Kasumi-1 (cell line): ENCODE measurements at regions not wholly inside any gene's neighbourhood (a gene's known extent, or its start where the extent isn't known, plus 50 kb on each side); places are given as distances from the start of the nearest gene placed in this dataset.
"Not testable (repeated sequence)": the region's sequence is repeated elsewhere in the genome, so short reads cannot be mapped to it uniquely, and the experiment has no call there.

Experiments
- DNase-seq, 2 experiments: peaks; one replicate each; lab custom pipeline; 2025; lab: John Stamatoyannopoulos, UW

DNA sequence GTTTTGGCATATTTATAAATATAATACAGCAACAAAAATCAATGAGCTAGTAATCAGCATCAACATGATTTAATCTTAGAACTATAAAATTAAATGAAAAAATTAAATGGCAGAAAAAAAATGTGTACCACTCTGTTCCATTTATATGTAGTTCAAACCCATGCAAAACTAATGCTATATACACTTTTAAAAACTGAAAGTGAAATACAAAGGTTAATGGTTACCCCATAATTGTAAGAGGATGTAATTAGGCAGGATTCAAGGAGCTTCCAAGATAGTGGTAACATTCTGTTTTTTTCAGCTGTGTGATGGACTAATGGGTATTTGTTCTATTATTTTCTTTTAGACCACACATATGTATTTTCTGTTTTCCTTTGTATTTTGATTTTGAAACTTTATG is 492.1 kb downstream of the UTRN start:
- no peak for DNase-seq

DNA sequence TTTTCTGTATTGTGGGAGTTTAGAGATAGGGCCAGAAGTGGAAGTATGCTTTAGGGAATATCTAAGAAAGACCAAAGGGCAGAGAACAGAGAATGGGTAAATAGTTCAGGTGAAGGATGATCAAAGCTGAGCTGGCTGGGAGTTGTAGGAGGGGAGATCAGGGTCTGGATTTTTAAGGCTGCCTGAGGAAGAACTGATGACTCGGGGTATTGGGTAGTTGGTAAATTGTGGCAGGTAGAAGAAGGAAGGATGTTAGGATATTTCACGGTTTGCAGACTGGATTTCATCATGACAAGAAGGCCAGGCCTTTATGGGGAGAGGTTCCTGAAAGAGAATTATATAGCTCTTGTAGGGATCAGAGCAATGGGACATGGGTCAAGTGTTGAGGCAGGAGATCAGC is 492.9 kb downstream of the UTRN start:
- DNase-seq: no peak

DNA sequence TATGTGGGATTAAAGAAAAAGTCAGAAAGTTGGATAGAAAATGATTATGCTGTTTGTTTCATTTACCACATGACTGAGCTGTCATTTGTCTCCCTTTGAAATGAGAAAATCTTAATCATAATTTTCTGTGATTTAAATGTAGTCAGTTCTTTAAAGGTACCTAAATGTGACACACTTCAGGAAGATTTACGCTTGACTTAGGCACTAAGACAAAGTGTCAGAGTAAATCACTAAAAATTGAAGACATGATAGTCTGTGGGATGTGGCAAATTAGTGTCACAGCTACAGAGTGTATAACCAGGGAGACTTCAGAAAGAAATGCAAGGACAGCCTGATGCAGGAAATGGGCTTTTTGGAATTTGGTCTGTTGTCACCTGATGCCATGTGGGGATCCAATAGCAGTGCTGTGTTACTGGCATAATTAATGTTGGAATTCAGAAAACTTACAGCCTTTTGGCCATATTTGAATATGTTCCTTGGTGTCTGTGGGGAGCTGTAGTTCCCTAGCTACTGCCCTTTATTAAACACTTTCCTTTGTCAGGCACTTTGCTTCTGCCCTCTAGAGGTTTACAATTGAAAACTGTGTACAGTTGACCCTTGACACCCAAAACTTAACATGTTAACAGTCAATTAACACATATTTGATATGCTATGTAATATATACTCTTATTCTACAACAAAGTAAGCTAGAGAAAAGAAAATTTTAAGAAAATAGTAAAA is 493.8 kb downstream of the UTRN start:
- peak; percentile 2 to 11 for DNase-seq

DNA sequence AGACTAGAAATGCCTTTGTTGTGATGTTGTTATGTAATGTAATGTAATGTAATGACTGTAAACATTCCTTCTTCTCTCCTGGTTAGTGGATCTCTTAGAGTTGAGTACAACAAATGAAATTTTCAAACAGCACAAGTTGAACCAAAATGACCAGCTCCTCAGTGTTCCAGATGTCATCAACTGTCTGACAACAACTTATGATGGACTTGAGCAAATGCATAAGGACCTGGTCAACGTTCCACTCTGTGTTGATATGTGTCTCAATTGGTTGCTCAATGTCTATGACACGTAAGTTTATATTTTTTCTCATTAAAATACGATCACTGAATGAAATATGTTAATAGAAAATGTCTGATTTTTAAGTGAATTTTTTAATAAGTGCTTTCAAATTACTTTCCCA is 496.7 kb downstream of the UTRN start:
- DNase-seq: no peak

DNA sequence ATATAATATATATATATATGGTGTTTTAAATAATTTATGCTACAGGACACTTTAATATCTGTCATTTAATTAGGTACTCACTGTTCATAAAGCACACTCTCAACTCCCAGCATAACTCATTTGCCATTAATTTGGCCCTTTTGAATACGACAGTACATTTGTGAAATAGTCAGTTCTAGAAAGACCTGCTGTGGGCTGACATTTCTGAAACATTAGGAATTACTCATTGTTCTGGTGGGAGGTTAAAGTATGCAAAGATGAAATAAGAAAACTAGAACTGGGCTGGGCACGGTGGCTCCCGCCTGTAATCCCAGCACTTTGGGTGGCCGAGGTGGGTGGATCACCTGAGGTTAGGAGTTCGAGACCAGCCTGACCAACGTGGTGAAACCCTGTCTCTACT is 497.5 kb downstream of the UTRN start:
- DNase-seq: no peak

DNA sequence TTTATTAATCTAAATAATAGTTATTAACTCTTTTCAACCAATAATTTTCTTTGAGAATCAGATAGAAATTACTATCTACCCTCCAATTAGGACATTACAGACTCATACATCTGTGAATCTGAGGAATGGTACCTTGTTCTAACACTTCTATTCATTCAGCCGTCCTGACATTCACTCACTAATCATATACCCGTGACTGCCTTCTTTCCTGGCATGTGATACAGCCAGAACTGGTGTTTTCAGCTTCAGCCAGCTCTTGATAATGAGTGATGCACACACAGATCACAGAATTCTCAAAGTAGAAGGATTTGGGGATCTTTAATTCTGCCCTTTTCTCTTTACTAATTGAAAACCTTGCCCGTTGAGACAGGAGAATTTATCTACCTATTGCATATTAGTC is 499.9 kb downstream of the UTRN start:
- DNase-seq: no peak

DNA sequence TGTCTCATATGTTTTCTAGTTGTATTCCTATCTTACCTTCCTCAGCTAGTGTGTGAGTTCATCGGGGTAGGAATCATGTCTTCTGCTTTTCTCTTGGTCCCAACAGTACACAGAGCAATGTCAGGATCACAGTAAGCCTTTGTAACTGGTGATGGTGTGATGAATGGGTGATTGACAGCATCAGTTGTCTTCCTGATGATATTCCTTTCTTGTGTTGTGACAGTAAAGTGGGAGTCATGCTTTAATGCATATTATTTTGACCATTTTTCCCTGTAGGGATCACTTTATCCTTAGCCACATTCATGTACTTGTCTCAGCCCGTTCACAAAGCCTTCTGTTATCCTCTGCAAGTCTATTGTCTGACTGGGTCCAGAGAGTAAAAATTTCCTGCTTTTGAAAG is 501.7 kb downstream of the UTRN start:
- DNase-seq: no peak

DNA sequence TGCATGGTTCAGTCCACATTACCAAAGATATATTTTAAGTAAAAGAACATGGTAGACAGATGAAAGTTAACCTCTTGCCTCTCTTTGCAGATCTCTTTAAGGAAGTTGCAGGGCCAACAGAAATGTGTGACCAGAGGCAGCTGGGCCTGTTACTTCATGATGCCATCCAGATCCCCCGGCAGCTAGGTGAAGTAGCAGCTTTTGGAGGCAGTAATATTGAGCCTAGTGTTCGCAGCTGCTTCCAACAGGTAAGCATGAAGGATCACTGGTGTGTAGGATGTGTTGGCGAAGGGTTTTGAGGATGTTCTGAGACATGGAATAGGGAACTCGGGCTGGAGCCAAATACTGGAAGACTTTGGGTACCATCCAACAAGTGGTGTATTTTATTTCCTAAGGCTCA is 508.6 kb downstream of the UTRN start:
- DNase-seq: peak in 1 of 2 experiments; percentile 1

DNA sequence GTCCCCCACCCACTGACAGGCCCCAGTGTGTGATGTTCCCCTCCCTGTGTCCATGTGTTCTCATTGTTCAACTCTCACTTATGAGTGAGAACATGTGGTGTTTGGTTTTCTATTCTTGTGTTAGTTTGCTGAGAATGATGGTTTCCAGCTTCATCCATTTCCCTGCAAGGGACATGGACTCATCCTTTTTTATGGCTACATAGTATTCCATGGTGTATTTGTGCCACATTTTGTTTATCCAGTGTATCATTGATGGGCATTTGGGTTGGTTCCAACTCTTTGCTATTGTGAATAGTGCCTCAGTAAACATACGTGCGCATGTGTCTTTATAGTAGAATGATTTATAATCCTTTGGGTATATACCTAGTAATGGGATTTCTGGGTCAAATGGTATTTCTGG is 509.9 kb downstream of the UTRN start:
- DNase-seq: not testable (repeated sequence)

DNA sequence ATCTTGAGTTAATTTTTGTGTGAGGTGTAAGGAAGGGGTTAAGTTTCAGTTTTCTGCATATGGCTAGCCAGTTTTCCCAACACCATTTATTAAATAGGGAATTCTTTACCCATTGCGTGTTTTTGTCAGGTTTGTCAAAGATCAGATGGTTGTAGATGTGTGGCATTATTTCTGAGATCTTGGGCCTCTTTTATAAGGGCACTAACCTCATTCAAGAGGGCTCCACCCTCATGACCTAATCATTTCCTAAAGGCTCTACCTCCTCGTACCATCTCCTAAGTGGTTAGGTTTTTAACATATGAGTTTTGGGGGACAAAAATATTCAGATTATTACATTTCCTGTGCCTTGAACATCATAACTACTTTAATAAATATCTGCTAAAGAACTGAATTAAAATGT is 510.9 kb downstream of the UTRN start:
- DNase-seq: no peak

DNA sequence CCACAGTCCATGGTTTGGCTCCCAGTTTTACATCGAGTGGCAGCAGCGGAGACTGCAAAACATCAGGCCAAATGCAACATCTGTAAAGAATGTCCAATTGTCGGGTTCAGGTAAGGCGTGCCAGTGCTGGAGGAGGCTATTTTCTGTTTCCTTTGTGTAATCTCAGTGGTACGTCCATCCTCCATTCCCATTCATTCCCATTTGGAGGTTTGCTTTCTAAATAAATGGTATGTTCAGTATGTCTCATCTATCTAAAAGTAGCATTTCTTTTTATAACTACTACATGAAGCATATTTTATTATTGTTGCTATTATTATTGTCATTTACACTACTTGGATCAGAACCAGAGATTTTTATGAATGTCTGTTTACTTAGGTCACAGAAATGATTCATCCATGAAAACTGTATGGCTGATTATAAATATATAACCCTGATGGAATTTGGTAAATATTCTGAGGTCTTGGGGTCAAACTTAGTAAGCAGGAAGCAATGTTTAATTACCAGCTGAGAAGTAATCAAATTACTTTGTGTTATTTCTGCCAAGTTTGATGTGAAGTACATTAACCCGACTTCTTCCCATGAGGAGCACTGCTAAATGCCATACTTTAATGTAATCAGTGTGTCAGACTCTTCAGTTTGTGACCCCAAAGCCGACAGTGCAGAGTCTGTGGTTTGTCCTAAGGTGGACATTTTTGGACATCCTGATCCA is 512.9 kb downstream of the UTRN start:
- DNase-seq: no peak

DNA sequence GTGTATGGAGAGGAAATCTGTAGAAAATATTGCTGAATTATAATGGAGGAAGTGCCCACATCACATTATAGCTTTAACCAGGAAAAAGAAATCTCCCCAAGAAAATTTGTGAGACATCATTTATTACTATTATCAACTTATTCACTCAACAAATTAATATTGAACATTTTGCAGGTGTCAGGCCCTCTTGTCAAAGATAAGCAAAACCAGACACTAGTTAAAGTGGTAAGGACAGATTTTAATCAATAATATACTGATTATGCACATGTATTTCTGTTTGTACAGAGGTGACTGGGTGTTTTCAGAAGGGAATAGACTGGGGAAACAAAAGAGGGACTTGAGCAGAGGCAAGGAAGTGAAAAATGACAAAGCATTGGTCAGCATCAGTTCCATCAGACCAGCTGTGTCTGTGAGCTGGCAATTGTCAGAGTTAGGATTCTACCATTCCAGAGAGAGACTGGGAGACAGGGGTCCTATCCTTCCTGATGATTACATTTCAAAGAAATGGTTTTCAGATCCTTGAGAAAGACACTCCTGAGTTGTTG is 519.2 kb downstream of the UTRN start:
- DNase-seq: no peak

DNA sequence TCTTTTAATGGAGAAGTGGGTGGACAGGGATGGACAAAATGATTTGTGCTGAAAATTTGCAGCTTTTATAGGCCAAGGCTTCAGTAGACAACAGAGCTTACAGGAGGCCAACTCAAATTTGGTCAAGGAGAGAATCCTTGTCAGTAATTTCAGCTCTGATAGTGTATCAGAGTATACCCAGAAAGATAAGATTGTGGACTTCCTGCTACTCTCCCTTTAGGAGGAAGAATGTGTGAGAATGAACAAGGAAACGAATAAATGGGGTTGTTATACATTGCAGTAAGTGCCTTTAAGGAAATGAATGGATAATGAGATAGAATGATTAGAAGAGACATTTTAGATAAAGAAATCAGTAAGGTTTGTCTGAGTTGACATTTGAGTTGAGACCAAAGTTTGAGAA is 519.9 kb downstream of the UTRN start:
- no peak for DNase-seq

DNA sequence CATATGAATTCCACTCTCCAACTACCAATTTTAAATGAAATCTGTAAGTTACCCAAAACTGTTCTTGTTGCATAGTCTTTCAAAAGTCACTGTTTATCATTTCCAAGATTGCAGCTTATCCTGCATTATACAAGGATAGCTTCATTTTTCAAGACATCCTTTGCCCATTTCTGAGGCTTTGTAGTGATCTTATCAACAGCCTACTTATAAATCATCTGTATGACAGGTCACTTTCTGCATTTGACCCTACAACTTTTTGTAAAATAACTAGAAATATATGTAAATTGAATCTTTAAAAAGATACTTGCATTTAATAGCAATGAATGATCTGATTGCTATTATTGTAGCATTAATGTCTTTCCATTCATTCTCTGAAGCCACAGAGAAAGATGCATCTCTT is 521.1 kb downstream of the UTRN start:
- no peak for DNase-seq

DNA sequence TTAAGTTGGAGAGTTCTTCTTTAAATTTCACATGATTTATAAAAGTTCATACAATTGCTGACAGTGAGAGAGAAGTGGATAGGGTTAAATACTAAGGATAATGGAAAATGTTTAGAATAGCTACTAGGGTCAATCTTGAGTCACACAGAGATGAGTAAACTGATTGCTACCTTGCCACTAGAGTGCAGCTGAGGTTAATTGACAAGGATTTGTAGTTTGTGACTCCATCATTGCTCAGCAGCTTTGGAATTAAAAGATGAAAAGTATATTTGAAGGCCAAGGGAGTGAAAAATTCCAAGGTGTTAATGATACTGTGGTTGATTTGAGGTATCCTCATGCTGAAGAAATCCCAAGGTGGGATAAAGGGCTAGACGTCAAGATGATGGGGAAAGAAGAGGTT is 524.0 kb downstream of the UTRN start:
- no peak for DNase-seq

DNA sequence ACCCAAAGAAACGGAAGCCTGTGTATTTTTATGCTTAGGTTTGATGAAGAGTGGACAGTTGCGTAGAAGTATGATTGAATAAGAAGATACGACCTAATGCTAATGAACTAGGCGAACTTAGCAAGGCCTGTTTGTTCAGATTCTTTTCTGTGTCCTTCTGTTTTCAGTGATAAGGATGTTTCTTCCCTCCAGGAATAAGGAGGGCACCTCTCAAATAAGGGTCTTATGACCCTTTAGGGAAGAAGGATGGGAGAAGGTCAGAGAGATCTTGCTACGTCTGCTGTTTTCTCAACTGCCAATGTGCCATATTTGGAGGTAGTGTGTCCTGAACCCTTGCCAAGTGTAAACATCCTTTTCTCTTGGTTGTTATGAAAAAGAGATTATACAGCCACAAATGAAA is 524.8 kb downstream of the UTRN start:
- DNase-seq: no peak

DNA sequence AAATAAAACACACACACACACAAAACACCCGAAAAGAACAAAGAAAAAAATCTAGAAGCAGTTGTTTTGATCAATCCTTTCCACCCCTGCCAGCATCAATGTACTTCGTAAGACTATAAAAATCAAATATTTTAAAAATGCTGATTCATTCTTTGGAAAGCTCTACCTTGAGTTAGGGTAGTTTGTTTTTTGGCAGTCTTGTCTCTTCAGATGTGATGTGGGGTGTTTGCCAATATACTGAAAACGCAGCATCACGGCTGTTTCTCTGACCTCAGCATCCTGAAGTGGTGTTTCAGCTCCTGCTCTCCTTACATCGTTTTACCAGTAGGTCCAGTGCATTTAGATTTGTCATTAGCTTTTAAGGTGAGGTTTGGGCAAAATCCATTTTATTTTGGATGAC is 526.0 kb downstream of the UTRN start:
- no peak for DNase-seq

DNA sequence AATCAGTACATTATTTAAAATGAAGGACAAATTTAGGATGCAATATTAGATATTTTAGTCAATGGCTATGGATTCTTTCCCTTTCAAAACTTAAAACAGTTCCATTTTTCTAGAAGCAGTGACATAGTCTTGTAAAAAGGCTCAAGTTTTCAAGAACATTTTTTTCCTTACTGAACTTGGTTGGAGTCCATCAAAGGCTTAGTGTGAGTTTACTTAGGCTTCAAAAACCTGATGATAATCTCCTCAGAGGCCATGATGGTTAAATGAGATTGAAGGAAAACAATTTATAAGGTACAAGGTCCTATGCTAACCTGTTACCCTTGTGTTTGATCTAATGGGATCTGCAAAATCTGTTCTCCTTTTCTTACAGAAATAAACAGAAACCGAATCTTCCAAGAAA is 531.8 kb downstream of the UTRN start:
- DNase-seq: no peak

DNA sequence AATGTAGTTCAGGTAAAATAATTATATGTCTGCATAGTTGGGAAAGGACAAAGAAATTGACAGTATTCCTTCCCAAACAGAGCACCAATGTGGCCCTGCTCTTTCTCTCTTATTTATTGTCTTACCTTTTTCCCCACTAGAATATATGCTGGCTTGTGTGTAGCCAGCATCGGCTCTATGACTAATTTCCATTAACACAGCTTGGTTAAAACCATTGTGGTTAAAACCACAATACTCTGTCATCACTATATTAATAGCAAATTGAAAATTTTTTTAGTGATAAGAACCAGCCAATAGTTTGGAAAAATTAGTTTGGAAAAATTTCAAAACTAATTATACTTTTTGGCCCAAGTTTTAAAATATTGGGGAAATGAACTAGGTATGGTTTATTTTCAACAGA is 535.1 kb downstream of the UTRN start:
- DNase-seq: no peak

DNA sequence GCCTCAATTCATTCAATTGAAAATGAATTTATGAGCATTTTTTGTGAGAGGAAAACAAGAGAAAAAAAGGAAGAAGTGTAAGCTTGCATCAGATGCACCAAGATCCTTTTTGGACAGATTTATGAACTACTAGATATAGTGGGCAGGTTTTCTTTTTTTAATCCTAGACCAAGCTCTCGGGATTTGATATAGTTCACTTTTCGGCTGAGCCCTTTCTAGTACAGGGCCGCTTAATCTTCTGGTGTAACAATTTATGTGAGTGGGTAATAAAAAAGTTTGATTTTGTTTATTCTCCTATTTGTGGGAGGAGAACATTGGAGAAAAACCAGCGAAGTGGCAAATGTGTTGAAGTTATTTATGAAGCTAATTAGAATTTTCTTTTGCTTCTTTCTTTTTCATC is 538.0 kb downstream of the UTRN start:
- no peak for DNase-seq

DNA sequence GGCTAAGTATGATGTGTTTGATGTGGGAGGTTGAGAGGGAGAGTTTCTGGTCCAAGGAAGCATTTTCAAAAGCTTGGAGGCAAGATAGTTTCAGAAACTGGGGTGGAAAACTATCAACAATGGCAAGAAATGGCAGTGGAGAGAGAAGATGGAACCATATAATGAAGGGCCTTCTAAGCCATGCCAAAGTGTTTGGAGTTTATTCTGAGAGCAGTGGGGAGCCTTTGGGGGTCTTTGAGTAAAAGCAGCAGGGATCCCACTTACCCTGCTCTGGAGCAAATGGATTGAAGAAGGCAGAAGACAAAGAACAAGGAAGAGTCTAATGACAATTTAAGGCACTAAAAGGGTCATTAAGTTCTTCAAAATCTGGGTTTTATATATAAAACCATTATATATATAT is 538.9 kb downstream of the UTRN start:
- DNase-seq: no peak

DNA sequence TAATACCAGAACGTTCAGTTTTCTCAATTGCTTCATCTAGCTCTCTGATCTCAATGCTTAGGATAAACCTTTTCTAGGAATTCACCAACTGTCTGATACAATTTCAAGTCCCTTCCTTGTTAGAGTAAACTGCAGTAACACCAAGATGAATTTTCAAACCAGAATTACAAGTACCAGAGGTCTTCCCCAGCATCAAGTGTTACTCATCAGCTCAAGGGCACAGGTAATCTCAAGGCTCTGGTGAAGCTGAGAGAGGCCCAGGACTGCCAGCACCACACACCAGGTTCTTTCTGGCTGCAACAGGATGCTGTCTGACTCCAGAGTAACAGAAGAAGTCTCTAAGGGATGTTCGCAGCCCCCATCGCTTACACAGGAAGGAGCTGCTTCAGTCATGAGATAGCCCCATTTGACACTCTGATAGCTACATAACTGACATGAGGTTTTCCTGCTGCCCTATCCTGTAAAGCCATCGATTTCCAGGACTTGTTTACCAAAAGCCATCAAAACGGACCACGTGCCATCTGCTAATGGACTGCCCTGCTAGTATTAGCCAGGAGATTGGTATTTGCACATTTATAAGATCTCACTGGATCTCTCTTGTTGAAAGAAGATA is 549.4 kb downstream of the UTRN start:
- no peak for DNase-seq

DNA sequence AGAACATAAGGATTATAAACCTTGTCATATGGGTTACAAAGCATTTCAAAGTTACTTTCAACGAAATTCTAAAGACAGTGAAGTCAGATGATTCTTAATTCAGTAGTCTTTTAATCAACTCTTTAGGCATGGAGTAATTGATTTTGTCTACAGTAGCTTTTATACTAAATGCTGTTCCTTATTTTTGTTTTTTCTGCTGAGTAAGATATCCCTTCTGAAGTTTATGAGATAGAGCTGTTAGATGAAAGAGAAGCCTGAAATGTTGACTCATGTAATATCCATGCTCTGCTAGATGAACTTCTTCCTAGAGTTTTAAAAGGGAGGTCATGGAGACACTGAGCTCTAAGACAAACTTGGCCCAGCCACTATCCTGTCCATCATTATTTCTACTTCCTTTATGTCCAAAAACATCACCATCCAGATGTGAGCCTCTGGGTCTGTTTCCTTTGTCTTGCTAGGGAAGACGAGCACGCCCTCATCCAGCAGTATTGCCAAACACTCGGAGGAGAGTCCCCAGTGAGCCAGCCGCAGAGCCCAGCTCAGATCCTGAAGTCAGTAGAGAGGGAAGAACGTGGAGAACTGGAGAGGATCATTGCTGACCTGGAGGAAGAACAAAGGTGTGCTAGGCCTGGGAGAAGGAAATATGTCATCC is 550.3 kb downstream of the UTRN start:
- DNase-seq: no peak
